Activated CD4-positive, alpha-beta T cell treated with anti-CD3 and anti-CD28 coated beads, Interleukin-10, Interleukin-2, amounts not matched to agents 100 ng/mL and 50 ng/mL, durations not matched to agents 16 hours and 8 hours (primary cell): ENCODE measurements at regions not wholly inside any gene's neighbourhood (a gene's known extent, or its start where the extent isn't known, plus 50 kb on each side); places are given as distances from the start of the nearest gene placed in this dataset.

Source experiments
- DNase-seq: peaks from one replicate; pipeline ENCODE4 v3.0.0-alpha.2; 2020

DNA sequence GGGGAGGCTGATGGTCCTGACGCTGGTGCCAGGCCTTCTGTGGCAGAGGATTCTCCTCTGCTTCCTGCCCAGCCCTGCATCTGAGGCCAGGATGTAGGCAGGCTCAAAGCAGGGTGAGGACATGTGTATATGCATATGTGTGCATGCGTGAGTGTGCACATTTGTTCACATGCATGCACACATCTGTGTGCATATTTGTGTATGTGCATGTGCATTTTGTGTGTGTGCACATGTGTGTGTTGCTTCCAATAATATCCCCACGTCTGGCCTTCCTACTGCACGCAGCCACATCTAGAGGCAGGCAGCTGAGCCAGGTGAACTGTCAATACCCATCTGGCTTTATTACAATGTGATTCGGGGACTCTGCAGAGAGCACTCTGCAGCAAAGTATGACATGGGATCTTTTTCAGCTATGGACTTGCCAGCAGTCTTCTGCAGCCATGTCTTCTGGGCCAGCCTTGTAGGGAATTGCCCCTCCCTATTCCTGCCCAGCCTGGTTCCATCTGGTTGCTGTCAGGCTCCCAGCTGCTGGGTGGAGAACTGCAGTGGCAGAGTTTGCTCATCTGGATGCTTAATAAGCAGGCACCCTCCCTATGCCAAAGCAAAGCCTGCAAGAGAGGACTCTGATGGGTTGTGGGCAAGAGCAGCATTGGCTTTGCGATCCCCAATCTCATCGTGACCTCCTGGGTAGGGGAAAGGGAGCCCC is 140.7 kb downstream of the PFKFB3 start:
- DNase-seq: no peak

DNA sequence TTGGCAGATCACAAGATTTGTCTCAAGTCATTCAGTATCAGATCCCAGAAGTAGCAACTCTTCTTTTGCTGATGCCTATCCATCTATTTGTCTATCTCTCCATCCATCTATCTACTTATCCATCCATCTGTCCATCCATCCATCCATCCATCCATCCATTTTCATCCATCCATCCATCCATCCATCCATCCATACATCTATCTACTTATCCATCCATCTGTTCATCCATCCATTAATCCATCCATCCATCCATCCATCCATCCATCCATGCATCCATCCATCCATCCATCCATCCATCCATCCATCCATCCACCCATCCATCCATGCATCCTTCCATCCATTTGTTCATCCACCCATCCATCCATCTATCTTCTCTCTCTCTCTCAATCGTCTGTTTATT is 142.7 kb downstream of the PFKFB3 start:
- no peak for DNase-seq

DNA sequence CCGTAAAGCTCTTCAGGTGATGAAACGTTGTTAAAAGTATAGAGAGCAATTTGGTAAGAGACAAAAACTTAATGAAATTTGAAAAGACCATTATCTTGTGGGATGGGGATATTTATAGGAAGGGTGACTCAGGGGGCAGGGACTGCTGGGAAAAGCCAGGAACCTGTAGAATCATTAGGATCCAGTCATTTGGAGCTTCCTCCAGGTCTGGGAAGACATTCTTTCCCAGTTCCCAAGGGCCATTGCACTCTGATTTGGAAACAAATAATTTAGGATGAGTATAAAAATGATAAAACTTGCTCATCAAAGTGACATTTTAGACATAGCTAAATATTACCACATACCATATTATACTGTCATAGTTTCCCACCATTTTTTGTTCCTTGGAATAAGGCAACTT is 143.9 kb downstream of the PFKFB3 start:
- DNase-seq: no peak

DNA sequence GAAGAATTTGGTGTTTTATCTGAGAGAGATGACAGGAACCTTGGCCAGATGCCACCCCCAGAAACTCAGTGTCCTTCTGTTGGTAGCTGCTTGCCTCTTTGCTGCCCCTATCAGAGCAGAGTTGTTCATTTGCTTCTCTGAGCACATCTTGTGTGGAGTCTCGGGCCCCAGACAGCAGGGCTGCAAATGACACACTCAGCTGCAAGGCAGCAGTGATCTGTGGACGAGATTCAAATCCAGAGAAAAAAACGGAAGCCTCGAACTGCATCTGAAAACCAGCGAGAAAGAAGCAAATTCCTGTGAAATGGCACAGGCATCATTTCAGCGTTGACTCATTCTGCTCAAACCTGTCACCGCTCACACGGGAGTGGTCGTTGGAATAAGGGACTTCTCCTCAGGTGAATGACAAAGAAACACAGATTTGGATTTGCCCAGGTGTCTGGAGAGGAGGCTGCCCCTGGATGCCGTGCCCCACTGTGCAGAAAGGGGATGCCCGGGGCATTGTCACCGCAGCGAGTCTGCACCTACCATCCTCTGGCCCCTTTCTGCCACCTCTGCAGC is 144.7 kb downstream of the PFKFB3 start:
- DNase-seq: peak; percentile 72

DNA sequence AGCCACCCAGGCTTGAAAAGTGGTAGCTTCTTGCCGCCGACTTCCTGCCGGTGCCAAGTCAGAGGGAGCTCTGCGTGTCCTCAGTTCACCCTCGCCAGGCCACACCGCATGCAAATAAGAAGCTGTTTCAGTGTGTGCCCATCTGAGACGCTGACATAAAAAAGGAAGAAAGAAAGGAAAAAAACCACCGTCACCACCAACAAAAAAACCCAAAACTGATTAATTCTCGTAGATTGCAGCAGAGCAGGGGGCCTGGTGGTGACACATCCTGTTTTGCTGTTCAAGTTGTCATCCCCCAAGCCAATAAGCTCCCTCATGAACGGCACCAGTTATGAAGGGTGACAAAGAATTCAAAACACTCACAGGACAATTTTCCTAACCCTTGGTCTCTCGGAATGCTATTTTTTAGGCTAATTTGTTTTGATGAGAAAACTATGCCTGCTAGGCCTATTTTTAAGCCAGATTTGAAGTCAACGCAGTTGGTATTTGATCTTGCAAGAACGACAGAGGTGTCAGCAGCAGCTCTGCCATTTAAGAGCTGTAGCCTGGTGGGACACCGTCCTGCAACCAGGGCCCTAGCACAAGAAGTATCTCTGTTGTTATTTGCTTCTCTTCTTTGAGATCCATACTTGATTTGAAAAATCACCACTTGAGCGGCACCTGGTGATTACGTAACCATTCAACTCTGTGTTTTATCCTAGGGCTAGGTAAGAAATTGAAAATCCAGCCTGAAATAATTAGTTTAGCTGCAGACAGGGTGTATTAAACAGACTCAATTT is 145.6 kb downstream of the PFKFB3 start:
- DNase-seq: peak; percentile 94

DNA sequence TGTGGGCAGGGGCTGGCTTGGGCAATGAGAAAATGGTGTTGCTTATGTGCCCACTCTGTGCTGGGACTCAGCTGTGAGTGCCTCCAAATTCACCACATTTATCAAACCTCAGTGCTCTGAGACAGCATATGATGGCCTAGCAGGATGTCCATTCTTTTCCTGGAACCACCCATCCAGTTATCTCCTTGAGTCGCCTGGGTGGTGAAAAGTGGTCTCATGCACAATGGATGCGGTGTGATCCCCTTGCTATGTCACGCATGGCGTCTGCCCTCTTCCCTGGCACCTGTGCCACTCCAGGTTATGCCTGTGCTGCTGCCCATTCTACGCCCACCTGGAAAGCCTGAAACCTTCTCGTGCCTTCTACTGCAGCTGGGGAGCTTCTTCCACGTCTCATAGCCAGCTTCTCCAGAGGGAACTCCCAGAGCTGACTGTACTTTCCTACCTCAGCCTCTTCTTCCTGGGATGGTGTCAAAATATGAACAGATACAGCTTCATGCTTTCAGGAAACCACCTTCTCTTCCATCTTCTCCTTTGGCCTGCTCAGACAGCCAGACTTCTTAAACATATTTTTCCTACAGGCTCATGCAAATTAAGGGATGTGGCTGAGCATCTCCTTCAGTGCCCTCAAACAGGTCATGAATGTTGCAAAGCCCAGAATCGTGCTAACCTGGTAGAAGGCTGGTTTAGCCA is 147.3 kb downstream of the PFKFB3 start:
- DNase-seq: no peak

DNA sequence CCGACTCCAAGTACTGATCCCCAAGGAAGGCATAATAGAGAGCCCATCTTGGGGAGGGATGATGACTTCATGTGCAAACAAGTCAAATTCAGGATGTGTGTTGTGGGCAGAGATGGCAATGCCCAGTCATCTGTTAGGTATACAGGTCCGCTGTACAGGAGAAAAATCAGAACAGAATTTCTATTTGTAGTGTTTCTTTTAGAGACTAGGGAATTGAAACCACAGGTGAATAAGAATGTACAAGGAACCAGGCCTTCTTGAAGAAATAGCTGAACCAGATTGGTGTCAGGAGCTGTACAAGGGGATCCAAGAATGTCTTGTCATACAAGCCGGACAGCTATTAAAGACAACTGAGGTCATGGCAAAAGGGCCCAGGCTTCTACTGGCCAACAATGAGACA is 147.9 kb downstream of the PFKFB3 start:
- no peak for DNase-seq

DNA sequence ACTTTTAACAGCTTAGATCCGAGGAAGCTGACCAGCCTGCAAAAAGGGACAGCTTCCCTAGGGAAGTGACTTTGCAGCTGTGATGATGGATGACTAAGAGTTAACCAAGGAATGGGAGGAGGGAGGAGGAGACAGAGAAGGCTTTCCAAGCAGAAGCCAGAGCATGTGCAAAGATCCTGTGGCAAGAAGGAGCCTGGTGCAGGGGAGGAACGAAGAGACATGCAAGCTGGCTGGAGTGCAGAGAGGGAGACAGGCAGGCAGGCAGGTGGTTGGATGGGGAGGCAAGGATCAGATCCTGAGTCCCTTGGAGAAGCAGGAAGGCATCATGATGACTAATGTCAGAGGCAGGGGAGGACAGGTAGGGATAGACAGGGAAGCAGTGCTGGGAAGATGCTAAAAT is 148.8 kb downstream of the PFKFB3 start:
- DNase-seq: no peak

DNA sequence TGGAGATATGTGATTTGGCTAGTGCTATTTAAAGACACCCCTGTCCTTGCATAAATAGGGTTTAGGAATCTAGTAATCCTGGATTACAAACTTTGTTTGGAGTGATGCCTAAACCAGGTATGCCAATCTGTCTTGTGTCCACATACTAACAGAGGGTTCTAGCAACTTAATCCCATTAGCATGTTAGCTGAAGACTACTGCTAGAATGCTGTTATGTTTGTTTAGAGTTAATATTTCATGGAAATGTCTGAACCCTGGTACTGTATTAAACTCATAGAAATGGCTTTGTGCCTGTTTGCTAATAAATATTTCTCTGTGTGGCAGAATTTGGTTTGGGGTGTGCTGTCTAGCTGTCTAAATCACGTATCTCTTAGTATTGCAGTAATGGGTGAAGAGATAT is 150.8 kb downstream of the PFKFB3 start:
- DNase-seq: no peak

DNA sequence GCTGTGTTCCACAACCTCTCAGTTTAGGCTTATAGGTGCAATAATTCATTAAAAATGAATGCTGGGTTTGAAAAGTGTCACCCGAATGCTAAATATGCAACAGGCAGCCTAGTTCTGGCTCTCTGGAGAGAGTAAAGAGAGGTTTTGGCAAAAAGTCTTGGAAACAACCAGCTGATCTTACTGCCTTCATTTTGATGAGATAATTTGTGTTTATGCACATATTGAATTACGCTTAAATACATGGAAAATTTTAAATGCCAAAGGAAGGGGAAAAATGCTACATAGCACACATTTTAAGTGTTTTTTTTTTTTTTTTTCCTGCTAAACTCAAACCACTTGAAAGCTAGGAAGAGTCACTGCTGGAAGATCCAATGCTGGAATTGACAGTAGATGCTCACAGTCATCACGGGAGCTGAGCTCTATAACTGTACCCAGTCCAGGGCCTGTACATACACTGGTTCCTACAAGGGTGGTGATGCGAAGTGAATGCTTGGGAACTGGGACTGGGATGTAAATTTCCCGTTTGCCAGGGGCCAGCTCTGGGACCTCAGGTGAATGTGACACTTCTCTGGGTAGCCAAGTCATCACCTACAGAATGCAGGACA is 151.5 kb downstream of the PFKFB3 start:
- no peak for DNase-seq

DNA sequence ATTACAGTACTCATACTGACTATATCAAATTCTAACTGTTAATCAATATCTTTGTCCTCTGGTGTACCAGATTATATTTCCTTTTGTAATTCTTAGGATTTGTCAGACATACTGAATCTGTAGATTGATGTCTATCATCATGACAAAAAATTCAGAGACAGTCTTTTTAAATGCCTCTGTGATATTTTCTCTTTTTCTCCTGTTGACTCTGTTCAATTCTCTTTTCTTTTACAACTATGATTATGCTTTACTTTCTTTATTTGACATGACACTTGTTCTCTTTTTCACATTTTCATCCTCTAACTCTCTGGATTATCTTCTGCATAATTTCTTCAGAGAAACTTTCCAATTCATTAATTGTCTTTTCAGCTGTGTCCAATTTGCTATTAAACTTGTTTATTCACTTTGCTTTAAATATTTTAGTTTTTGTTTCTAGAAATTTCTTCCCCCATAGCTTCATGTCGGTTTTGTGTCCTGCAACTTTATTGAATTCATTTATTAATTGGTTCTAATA is 153.6 kb downstream of the PFKFB3 start:
- no peak for DNase-seq

DNA sequence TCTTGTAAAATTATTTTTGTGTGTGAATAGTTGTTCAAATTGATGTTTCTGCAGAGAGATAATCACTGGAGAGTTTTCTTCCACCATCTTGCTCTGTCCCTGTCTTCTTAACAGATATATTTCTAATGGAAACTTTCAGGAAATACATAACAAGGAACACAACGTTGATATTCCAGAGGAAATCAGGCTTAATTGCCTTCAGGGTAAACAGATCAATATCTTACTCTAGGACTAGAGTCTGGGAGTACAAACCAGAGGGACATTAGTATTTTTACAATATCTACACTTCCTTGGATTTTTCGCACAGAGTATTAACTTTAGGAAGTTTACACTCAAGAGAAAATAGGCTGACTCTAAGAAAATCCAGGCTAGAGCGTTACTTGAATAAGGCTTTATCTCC is 159.1 kb downstream of the PFKFB3 start:
- DNase-seq: no peak

DNA sequence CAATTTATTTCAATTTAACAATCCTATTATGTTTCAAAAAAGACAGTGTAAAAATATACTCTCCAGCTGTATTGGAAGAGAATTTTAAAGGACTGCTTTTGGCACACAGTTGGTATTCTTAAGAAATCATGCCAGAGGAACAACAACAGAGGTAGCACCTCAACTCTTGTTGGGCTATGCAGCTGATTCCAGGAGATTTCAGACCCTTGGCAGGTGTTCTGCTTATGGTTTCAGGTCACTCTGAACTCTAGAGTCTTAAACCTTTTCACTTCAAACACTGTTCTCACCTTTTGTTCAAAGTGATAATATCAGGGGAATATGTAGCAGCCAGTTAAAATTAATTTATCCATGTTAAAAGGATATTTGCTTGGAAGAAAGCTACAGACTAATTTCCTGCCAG is 160.1 kb downstream of the PFKFB3 start:
- no peak for DNase-seq

DNA sequence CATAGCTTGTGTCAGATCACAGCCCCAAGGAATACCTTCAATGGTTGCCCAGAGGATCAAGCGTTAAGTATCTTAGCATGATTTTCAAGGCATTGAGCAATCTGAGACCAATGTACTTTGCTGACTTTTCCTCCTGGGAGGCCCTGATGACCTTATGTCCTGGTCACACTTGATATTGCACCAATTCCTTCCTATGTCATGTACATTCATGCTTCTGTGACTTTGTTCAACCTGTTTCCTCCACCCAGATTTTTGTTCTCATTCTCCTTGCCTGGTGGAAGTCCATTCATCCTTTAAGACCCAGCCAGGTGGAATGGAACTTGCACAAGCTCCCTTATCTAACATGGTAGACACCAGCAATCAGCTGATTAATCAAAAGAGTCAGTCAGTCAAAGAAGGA is 160.8 kb downstream of the PFKFB3 start:
- no peak for DNase-seq

DNA sequence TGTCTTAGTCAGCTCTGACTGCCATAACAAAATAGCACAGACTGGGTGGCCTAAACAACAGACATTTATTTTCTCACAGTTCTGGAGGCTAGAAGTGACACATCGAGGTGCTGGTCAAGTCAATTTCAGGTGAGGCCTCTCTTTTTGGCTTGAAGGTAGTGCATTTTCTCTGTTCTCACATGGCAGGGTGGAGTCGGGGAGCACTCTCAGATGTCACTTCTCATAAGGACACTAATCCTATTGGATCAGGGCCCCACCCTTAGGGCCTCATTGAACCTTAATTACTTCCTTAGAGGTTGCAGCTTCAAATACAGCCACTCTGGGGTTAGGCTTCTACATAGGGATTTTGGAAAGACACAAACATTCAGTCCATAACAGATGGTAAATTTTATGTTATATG is 161.6 kb downstream of the PFKFB3 start:
- no peak for DNase-seq

DNA sequence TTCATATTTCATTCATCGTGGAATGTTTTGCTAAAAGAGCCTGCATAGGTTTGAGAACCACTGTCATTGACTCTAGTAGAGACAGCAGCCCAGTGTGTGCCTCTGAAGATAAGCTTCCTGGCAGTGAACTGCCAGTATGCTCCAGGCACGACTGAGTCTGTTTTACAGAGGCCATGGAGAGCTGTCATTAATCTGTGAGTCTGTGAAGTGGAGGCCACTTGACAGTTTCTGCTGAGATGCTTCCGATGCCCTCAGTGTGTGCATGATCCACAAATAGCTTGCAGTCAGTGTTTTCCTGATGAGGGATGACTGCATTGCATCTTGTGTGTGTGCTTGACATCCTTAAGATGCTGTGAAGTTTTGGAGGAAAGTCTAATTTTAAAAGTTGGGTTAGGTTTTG is 162.2 kb downstream of the PFKFB3 start:
- DNase-seq: no peak

DNA sequence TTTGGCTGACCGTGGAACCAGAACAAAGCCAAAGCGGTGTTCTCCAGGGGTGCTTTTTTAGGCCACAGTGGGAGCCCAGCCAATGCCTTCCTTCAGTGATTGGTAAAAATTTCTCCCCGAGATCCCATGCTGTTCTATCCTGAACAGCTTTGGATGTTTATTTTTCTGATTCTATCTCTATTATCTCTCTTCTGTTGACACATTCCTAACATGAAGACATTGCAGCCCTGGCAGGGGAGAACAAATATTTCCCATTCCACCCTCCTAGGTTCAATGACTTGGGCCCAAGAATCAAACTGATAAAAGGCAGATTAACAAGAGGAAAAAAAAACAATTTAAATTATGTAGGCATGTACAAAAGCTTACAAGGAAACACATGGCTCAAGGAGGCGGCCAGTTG is 162.7 kb downstream of the PFKFB3 start:
- no peak for DNase-seq
